Mucosa of descending colon (tissue), 3 donors: ENCODE measurements at regions not wholly inside any gene's neighbourhood (a gene's known extent, or its start where the extent isn't known, plus 50 kb on each side); places are given as distances from the start of the nearest gene placed in this dataset.

Source experiments
- ATAC-seq: fragments of 200-7000 bp; cut with Tn5 transposase; one replicate; pipeline ENCODE4 v1.9.1; 2020; ENCODE audit warnings: mild to moderate bottlenecking, moderate library complexity
- DNase-seq, 3 donors: peaks; one replicate each; pipeline ENCODE4 v3.0.0-alpha.2; 2020
- H3K36me3 ChIP-seq: fragments of 200-600 bp; one replicate; pipeline ENCODE4 v1.8.0; 2021; ENCODE audit warnings: low read depth, mild to moderate bottlenecking
- H3K4me1 ChIP-seq: fragments of 200-600 bp; one replicate; pipeline ENCODE4 v1.8.0; 2021; ENCODE audit warnings: low read depth, mild to moderate bottlenecking
- H3K4me3 ChIP-seq: fragments of 200-600 bp; one replicate; pipeline ENCODE4 v1.8.0; 2021; ENCODE audit warnings: mild to moderate bottlenecking
- H3K9me3 ChIP-seq: fragments of 200-600 bp; one replicate; pipeline ENCODE4 v1.8.0; 2021; ENCODE audit warnings: mild to moderate bottlenecking
- intact Hi-C, 2 donors: fragments of 100-400 bp; cut with DNase I in 1 of 2; cut with micrococcal nuclease in 1 of 2; formaldehyde crosslinking; loops; one replicate each; pipeline versions ENCODE4 v1.11.0 to v1.11.1; 2022; cut with DNase I, micrococcal nuclease
- TF ChIP-seq, protein P1 (sequence below): fragments of 200-600 bp; IDR thresholded peaks from one replicate; pipeline ENCODE4 v1.8.0; 2022; ENCODE audit warnings: antibody characterized with exemption, mild to moderate bottlenecking
- donor health status: DM: no; HTN: no; CAD: no; lungs with moderate emphysema.
- donor health status: DM: no; HTN: no; CAD: no.
- donor health status: DM: no; HTN: yes; CAD: no.

DNA sequence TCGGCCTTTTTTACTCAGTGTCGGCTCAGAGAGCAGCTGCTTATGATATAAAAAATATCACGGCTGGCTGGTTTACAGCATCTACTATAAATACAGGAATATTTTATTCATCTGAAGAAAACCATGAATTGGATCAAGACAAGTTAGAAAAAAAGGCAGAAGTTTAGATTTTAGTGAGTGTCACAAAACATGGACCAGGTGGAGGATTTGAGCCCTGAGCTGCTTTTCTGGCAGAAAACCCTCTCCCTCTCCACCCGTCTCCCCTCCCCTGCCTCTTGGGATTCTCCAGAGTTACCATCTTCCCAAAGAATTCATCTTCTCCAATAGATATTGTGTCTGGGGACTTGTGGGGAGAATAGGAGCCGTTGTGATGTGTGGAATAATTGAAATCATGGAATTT lies 142.8 kb upstream of the RAI2 start:
- TF ChIP-seq, protein P1, sequence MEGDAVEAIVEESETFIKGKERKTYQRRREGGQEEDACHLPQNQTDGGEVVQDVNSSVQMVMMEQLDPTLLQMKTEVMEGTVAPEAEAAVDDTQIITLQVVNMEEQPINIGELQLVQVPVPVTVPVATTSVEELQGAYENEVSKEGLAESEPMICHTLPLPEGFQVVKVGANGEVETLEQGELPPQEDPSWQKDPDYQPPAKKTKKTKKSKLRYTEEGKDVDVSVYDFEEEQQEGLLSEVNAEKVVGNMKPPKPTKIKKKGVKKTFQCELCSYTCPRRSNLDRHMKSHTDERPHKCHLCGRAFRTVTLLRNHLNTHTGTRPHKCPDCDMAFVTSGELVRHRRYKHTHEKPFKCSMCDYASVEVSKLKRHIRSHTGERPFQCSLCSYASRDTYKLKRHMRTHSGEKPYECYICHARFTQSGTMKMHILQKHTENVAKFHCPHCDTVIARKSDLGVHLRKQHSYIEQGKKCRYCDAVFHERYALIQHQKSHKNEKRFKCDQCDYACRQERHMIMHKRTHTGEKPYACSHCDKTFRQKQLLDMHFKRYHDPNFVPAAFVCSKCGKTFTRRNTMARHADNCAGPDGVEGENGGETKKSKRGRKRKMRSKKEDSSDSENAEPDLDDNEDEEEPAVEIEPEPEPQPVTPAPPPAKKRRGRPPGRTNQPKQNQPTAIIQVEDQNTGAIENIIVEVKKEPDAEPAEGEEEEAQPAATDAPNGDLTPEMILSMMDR = no peak
- Histone ChIP-seq H3K9me3 (no peaks in the 10 kb centered on the region), H3K36me3 (no peaks in the 10 kb centered on the region), H3K4me3 (no peak overlapping the region), H3K4me1 (no peaks in the 10 kb centered on the region)
- no peak for ATAC-seq
- intact Hi-C loops = no loop called here
- DNase-seq = no peak

DNA sequence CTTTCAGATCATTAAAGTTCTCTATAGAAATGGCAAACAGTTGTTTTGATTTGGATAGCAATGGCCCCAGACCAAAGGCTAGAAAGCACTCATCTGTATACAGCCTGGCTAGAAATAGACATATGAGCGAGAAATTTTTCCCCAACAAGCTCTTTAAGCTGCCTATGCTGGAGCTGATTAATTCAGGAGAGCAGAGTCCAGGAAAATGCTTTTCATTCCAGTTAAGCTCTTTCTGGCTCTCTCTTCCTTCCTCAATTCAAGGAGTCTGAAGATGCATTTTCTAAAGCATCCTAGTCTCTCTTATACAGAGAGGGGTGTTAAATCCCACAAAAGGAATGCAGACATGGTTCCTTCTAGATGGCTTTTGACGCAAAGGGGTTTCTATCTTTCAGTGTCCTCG lies 141.7 kb upstream of the RAI2 start:
- Histone ChIP-seq H3K4me1 (no peaks in the 10 kb centered on the region), H3K4me3 (no peak overlapping the region), H3K36me3 (no peaks in the 10 kb centered on the region), H3K9me3 (no peaks in the 10 kb centered on the region)
- ATAC-seq (no peak), DNase-seq (no peak)
- intact Hi-C loops = no loop called here
- TF ChIP-seq, protein P1 = no peak

DNA sequence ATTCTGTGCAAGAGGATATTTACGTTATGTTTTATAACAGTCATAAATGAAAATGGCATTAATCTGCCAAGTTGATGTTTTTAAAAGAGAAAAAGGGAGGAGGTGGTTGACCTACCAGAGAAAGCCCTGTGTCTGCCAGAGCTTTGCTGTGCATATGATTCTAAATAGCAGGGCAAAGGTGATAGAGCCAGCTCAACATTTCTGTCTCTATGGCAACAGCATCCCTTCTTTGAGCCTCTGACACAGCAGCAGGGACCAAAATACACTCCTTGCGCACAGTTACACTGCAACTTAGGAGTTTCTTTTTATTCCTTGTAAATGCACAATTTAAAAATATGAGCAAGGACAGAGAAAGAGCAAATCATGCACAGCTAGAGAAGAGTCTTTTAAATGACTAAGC lies 133.3 kb upstream of the RAI2 start:
- Histone ChIP-seq H3K9me3 (no peaks in the 10 kb centered on the region), H3K4me3 (no peak overlapping the region), H3K4me1 (no peaks in the 10 kb centered on the region), H3K36me3 (no peaks in the 10 kb centered on the region)
- TF ChIP-seq, protein P1 = no peak
- ATAC-seq (no peak), DNase-seq (no peak)
- intact Hi-C loops = no loop called here

DNA sequence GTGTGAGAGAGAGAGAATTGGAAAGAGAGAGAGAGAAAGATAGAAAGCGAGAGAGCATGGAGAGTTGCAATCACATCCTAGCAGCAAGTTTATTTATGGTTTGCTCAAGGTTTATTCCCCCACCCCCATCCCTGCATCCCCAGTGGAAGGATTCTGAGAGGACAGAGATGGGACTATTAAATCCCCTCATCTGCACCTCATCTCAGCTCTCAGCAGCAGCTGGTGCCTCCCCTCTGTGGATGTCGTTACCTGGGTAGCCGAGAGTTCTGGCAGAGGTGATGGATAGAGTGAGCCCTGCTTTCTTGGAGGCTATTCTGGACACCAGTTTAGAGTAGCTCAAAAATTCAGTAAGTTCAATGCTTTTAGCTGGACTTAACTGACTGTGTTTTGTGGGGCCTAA lies 132.0 kb upstream of the RAI2 start:
- no peak for DNase-seq
- no peaks in the 10 kb centered on the region for H3K36me3 ChIP-seq

DNA sequence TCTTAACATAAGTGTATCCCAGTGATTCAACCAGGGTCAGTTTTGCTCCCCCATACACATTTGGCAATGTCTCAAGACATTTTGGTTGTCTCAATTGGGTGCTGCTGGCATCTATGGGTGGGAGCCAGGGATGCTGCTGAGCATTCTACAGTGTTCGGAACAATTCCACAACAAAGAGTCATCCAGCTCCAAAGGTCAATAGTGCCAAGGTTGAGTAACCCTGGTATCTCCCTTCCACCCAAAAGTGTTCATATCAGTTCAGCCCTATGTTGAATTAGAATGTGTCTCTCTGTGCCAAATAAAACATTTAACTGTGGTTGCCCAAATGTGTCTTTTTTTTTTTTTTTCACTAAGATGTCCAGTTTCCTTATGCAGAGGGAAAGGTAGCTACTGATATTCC lies 129.4 kb upstream of the RAI2 start:
- Histone ChIP-seq H3K4me3 (no peak overlapping the region), H3K4me1 (no peaks in the 10 kb centered on the region), H3K36me3 (no peaks in the 10 kb centered on the region), H3K9me3 (no peaks in the 10 kb centered on the region)
- TF ChIP-seq, protein P1 = no peak
- intact Hi-C loops = no loop called here
- DNase-seq (no peak), ATAC-seq (no peak)

More for the DNA sequence above, 132.0 kb upstream of the RAI2 start:
- Histone ChIP-seq H3K9me3 (no peaks in the 10 kb centered on the region), H3K4me1 (no peaks in the 10 kb centered on the region), H3K4me3 (no peak overlapping the region)
- no peak for ATAC-seq
- intact Hi-C loops = no loop called here
- TF ChIP-seq, protein P1 = no peak

DNA sequence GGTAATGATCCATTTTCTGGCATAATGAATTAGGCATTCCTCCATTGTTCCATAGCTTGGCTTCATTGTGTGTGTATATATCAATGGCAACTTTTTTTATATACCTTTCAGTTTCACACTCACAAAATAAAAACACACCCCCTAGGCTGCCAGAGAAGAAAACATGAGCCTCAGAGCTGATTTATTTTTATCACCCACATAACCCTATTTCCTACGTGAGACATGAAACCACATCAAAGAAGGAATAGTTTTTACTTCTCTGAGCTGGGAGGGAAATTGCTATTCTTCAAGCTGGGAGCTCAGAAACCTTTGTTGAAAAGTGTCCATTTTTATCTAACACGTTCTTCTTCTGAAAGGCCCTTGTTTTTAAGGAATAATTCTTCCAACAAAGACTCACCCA lies 126.7 kb upstream of the RAI2 start:
- Histone ChIP-seq H3K36me3 (no peaks in the 10 kb centered on the region), H3K4me3 (no peak overlapping the region), H3K4me1 (no peaks in the 10 kb centered on the region), H3K9me3 (no peaks in the 10 kb centered on the region)
- TF ChIP-seq, protein P1 = no peak
- ATAC-seq = no peak
- DNase-seq = no peak
- intact Hi-C loops = no loop called here
